ENCODE measurements at regions not wholly inside any gene's neighbourhood (a gene's known extent, or its start where the extent isn't known, plus 50 kb on each side); places are given as distances from the start of the nearest gene placed in this dataset.

- DNase-seq (ENCODE audit: low read depth), result no peak
These were observed 237.4 kb upstream of the RAB4A start for GRCh38 chr1:229033480-229033879.

- no peak for DNase-seq (ENCODE audit: low read depth)
These were observed 236.6 kb upstream of the RAB4A start for GRCh38 chr1:229034342-229034741.

GRCh38 chr1:229035054-229035747, 235.7 kb upstream of the RAB4A start:
- no peak for DNase-seq (ENCODE audit: low read depth)

GRCh38 chr1:229035748-229036082, 235.2 kb upstream of the RAB4A start:
- no peak for DNase-seq (ENCODE audit: low read depth)

- DNase-seq (ENCODE audit: low read depth), result no peak
These were observed 233.0 kb upstream of the RAB4A start for GRCh38 chr1:229037806-229038405.

- no peak for DNase-seq (ENCODE audit: low read depth)
These were observed 230.1 kb upstream of the RAB4A start for GRCh38 chr1:229040630-229041358.

- no peak for DNase-seq (ENCODE audit: low read depth)
These were observed 229.0 kb upstream of the RAB4A start for GRCh38 chr1:229041946-229042345.

GRCh38 chr1:229042482-229042881, 228.4 kb upstream of the RAB4A start:
- DNase-seq (ENCODE audit: low read depth), result no peak

GRCh38 chr1:229043115-229043514, 227.8 kb upstream of the RAB4A start:
- no peak for DNase-seq (ENCODE audit: low read depth)

- no peak for DNase-seq (ENCODE audit: low read depth)
These were observed 224.6 kb upstream of the RAB4A start for GRCh38 chr1:229046251-229046853.

- DNase-seq (ENCODE audit: low read depth), result no peak
These were observed 223.6 kb upstream of the RAB4A start for GRCh38 chr1:229047161-229047839.

- DNase-seq (ENCODE audit: low read depth), result no peak
These were observed 222.9 kb upstream of the RAB4A start for GRCh38 chr1:229047840-229048620.

GRCh38 chr1:229048896-229049295, 222.0 kb upstream of the RAB4A start:
- no peak for DNase-seq (ENCODE audit: low read depth)

GRCh38 chr1:229056046-229056445, 214.9 kb upstream of the RAB4A start:
- DNase-seq (ENCODE audit: low read depth), result no peak

GRCh38 chr1:229058111-229058561, 212.8 kb upstream of the RAB4A start:
- no peak for DNase-seq (ENCODE audit: low read depth)

- DNase-seq (ENCODE audit: low read depth), result no peak
These were observed 212.2 kb upstream of the RAB4A start for GRCh38 chr1:229058729-229059128.

- DNase-seq (ENCODE audit: low read depth), result peak; percentile 24
These were observed 211.0 kb upstream of the RAB4A start for GRCh38 chr1:229059671-229060539.

GRCh38 chr1:229062135-229062534, 208.8 kb upstream of the RAB4A start:
- DNase-seq (ENCODE audit: low read depth), result no peak

GRCh38 chr1:229063154-229063773, 207.6 kb upstream of the RAB4A start:
- no peak for DNase-seq (ENCODE audit: low read depth)

All from stromal cell of bone marrow (primary cell).